Neuronal stem cell (in vitro differentiated cells): ENCODE measurements at regions not wholly inside any gene's neighbourhood (a gene's known extent, or its start where the extent isn't known, plus 50 kb on each side); places are given as distances from the start of the nearest gene placed in this dataset.
"Not testable (repeated sequence)": the region's sequence is repeated elsewhere in the genome, so short reads cannot be mapped to it uniquely, and the experiment has no call there.

Experiments
- DNase-seq: peaks from one replicate; pipeline ENCODE4 v3.0.0-alpha.2; 2013; ENCODE audit warnings: low spot score
- H2AFZ ChIP-seq: one replicate; pipeline ENCODE4 v1.6.1; 2013; ENCODE audit warnings: mild to moderate bottlenecking, low read length, inconsistent platforms
- H2AK5ac ChIP-seq: 2 replicates; pipeline ENCODE4 v1.6.1; 2013; ENCODE audit warnings: low read depth, mild to moderate bottlenecking, inconsistent platforms, low read length, moderate library complexity, mixed read lengths
- H2BK120ac ChIP-seq: 2 replicates; pipeline ENCODE4 v1.6.1; 2013; ENCODE audit warnings: low read depth, mild to moderate bottlenecking, inconsistent platforms, low read length, moderate library complexity, mixed read lengths
- H2BK12ac ChIP-seq: one replicate; pipeline ENCODE4 v1.6.1; 2013; ENCODE audit warnings: low read length, inconsistent platforms
- H2BK15ac ChIP-seq: 2 replicates; pipeline ENCODE4 v1.6.1; 2013; ENCODE audit warnings: mild to moderate bottlenecking, low read length, inconsistent platforms, mixed read lengths
- H2BK5ac ChIP-seq: one replicate; pipeline ENCODE4 v1.6.1; 2013; ENCODE audit warnings: inconsistent platforms, mild to moderate bottlenecking, low read length, moderate library complexity
- H3K14ac ChIP-seq: one replicate; pipeline ENCODE4 v1.6.1; 2013; ENCODE audit warnings: low read length, inconsistent platforms
- H3K18ac ChIP-seq: 2 replicates; pipeline ENCODE4 v1.6.1; 2013; ENCODE audit warnings: low read length, inconsistent platforms
- H3K23ac ChIP-seq: 2 replicates; pipeline ENCODE4 v1.6.1; 2013; ENCODE audit warnings: low read depth, mild to moderate bottlenecking, mixed read lengths, low read length, inconsistent platforms; ENCODE audit not compliant: poor library complexity
- H3K27ac ChIP-seq: replicated peaks from 3 replicates; pipeline ENCODE4 v1.5.1; 2013; ENCODE audit warnings: low read length, inconsistent platforms
- H3K27me3 ChIP-seq, 3 experiments: 2 replicates each; pipeline ENCODE4 v1.6.1; 2013; ENCODE audit warnings: low read length in 3 of 3, mild to moderate bottlenecking in 2 of 3, inconsistent platforms in 1 of 3, low read depth in 1 of 3, mixed read lengths in 1 of 3, moderate library complexity in 1 of 3; ENCODE audit not compliant: control insufficient read depth in 3 of 3, insufficient read depth in 3 of 3
- H3K36me3 ChIP-seq, 2 donors: replicated peaks in 1 of 2; 2 replicates each; pipeline ENCODE4 v1.6.1; 2013; ENCODE audit warnings: low read length in 2 of 2; ENCODE audit not compliant: control insufficient read depth in 2 of 2, insufficient read depth in 2 of 2
- H3K4ac ChIP-seq: 2 replicates; pipeline ENCODE4 v1.6.1; 2013; ENCODE audit warnings: inconsistent platforms, mild to moderate bottlenecking, low read length, moderate library complexity
- H3K4me1 ChIP-seq, 2 donors: 1 replicate in 1 of 2; 2 replicates in 1 of 2; pipeline ENCODE4 v1.6.1; 2013; ENCODE audit warnings: low read length in 2 of 2, low read depth in 1 of 2; ENCODE audit not compliant: control insufficient read depth in 2 of 2, insufficient read depth in 1 of 2
- H3K4me2 ChIP-seq: one replicate; pipeline ENCODE4 v1.6.1; 2013; ENCODE audit warnings: mild to moderate bottlenecking, low read length, inconsistent platforms; ENCODE audit not compliant: insufficient read depth, poor library complexity, severe bottlenecking
- H3K4me3 ChIP-seq, 2 donors: 2 replicates each; pipeline ENCODE4 v1.5.1; 2013; ENCODE audit warnings: low read length in 2 of 2, mild to moderate bottlenecking in 2 of 2, inconsistent platforms in 1 of 2, moderate library complexity in 1 of 2
- H3K79me1 ChIP-seq: one replicate; pipeline ENCODE4 v1.6.1; 2013; ENCODE audit warnings: low read depth, mild to moderate bottlenecking, inconsistent platforms, low read length, moderate library complexity
- H3K9ac ChIP-seq: one replicate; pipeline ENCODE4 v1.6.1; 2013; ENCODE audit warnings: mild to moderate bottlenecking, low read depth, low read length, inconsistent platforms; ENCODE audit not compliant: poor library complexity
- H3K9me3 ChIP-seq, 2 donors: replicated peaks in 1 of 2; 2 replicates each; pipeline versions ENCODE3 to v1.6.1; 2013; ENCODE audit warnings: low read length in 2 of 2, mild to moderate bottlenecking in 2 of 2, inconsistent platforms in 1 of 2, low read depth in 1 of 2, mixed read lengths in 1 of 2, moderate library complexity in 1 of 2; ENCODE audit not compliant: control insufficient read depth in 2 of 2, insufficient read depth in 1 of 2
- H4K8ac ChIP-seq: one replicate; pipeline ENCODE4 v1.6.1; 2013; ENCODE audit warnings: low read depth, mild to moderate bottlenecking, inconsistent platforms, low read length, moderate library complexity
- H4K91ac ChIP-seq: one replicate; pipeline ENCODE4 v1.6.1; 2013; ENCODE audit warnings: low read length, low read depth, mild to moderate bottlenecking, inconsistent platforms; ENCODE audit not compliant: poor library complexity
- WGBS, 2 donors: extraction: QIAGEN DNeasy Blood & Tissue Kit; methylation state at CpG; one replicate each; pipeline ENCODE4 v1.1.7; 2013; ENCODE audit warnings: missing lambda C conversion rate in 2 of 2, mixed read lengths in 1 of 2; ENCODE audit not compliant: insufficient read length in 2 of 2, insufficient replicate concordance in 1 of 2; ENCODE audit errors: extremely low coverage in 2 of 2; 5-methylcytosine and 5-hydroxymethylcytosine counted together

- H3K4ac ChIP-seq, H4K8ac ChIP-seq, H4K91ac ChIP-seq, H3K79me1 ChIP-seq, H2BK120ac ChIP-seq, H3K14ac ChIP-seq, H3K36me3 ChIP-seq, H3K23ac ChIP-seq, DNase-seq, H3K4me3 ChIP-seq, H2AK5ac ChIP-seq, H3K27me3 ChIP-seq, H3K9me3 ChIP-seq, H2BK15ac ChIP-seq, H3K9ac ChIP-seq, H2AFZ ChIP-seq, H3K4me1 ChIP-seq, H3K18ac ChIP-seq, H3K4me2 ChIP-seq, H3K27ac ChIP-seq, H2BK12ac ChIP-seq, H2BK5ac ChIP-seq: not testable (repeated sequence)
- WGBS, 2 donors: no CpG with 5 or more reads among the region's 30 CpGs
Measured at GRCh38 chr16:29177203-29177887, 192.5 kb downstream of the LAT start.

GRCh38 chr16:29176822-29177202, 192.0 kb downstream of the LAT start:
- H3K14ac ChIP-seq, H3K9me3 ChIP-seq, H3K27ac ChIP-seq, H3K4me3 ChIP-seq, H3K4me2 ChIP-seq, H4K8ac ChIP-seq, H2BK5ac ChIP-seq, H3K27me3 ChIP-seq, H3K4me1 ChIP-seq, DNase-seq, H2AK5ac ChIP-seq, H2BK15ac ChIP-seq, H3K9ac ChIP-seq, H4K91ac ChIP-seq, H2BK12ac ChIP-seq, H2BK120ac ChIP-seq, H2AFZ ChIP-seq, H3K23ac ChIP-seq, H3K18ac ChIP-seq, H3K36me3 ChIP-seq, H3K79me1 ChIP-seq, H3K4ac ChIP-seq: not testable (repeated sequence)
- no CpG with 5 or more reads among the region's 7 CpGs for WGBS, 2 donors

- H3K27me3 ChIP-seq, H3K4me3 ChIP-seq, H3K9ac ChIP-seq, H2AK5ac ChIP-seq, H3K4me2 ChIP-seq, H2BK5ac ChIP-seq, H2BK15ac ChIP-seq, H3K23ac ChIP-seq, H3K4ac ChIP-seq, H3K18ac ChIP-seq, H4K8ac ChIP-seq, H3K14ac ChIP-seq, H3K79me1 ChIP-seq, DNase-seq, H2AFZ ChIP-seq, H3K4me1 ChIP-seq, H2BK120ac ChIP-seq, H3K27ac ChIP-seq, H2BK12ac ChIP-seq, H4K91ac ChIP-seq, H3K36me3 ChIP-seq, H3K9me3 ChIP-seq: not testable (repeated sequence)
- no CpG with 5 or more reads among the region's 7 CpGs for WGBS, 2 donors
Measured at GRCh38 chr16:29176154-29176470, 191.3 kb downstream of the LAT start.

- no CpG with 5 or more reads among the region's 19 CpGs for WGBS, 2 donors
Measured at GRCh38 chr16:29175411-29176153, 190.7 kb downstream of the LAT start.

More at GRCh38 chr16:29175411-29176153, 190.7 kb downstream of the LAT start:
- H2BK5ac ChIP-seq, H3K9ac ChIP-seq, H2BK120ac ChIP-seq, H3K4me2 ChIP-seq, H4K91ac ChIP-seq, H2AK5ac ChIP-seq, H3K27me3 ChIP-seq, H3K9me3 ChIP-seq, H3K4me1 ChIP-seq, H3K79me1 ChIP-seq, H3K4me3 ChIP-seq, H2BK12ac ChIP-seq, H3K14ac ChIP-seq, H3K23ac ChIP-seq, H3K36me3 ChIP-seq, H2BK15ac ChIP-seq, H2AFZ ChIP-seq, H3K18ac ChIP-seq, H3K4ac ChIP-seq, H3K27ac ChIP-seq, DNase-seq, H4K8ac ChIP-seq: not testable (repeated sequence)
